Adrenal gland (tissue), 5 donors: ENCODE measurements at regions not wholly inside any gene's neighbourhood (a gene's known extent, or its start where the extent isn't known, plus 50 kb on each side); places are given as distances from the start of the nearest gene placed in this dataset.

ENCODE experiments used
- CTCF ChIP-seq, 6 experiments: fragments of 450-650 bp in 4 of 6; fragments of 200-600 bp in 2 of 6; sonication (generic) in 1 of 6; IDR thresholded peaks; 1 replicate in 5 of 6; 2 replicates in 1 of 6; pipeline versions ENCODE4 v1.5.1 to v1.8.0; 2016 to 2021; ENCODE audit warnings: antibody characterized with exemption in 6 of 6, mild to moderate bottlenecking in 2 of 6, moderate library complexity in 1 of 6
- POLR2A ChIP-seq, 2 donors: fragments of 450-650 bp; IDR thresholded peaks; one replicate each; pipeline ENCODE4 v1.6.1; 2017; ENCODE audit warnings: antibody characterized with exemption in 2 of 2, mild to moderate bottlenecking in 2 of 2, moderate library complexity in 1 of 2
- donor health status: DM: no; HTN: no; CAD: no.

GRCh38 chr9:86783884-86784283 is 163.4 kb downstream of the GAS1 start:
- TF ChIP-seq CTCF (IDR thresholded peaks at IDR 0.05) (no peak), POLR2A (IDR thresholded peaks at IDR 0.05) (no peak)
